PFSK-1 (cell line): ENCODE measurements at regions not wholly inside any gene's neighbourhood (a gene's known extent, or its start where the extent isn't known, plus 50 kb on each side); places are given as distances from the start of the nearest gene placed in this dataset.

Experiments used
- FOXP2 ChIP-seq: optimal IDR thresholded peaks from 2 replicates; pipeline ENCODE3; 2011; ENCODE audit warnings: borderline replicate concordance, control low read depth, inconsistent platforms; ENCODE audit not compliant: insufficient read depth; ENCODE audit errors: extremely low read length, extremely low read depth
- POLR2AphosphoS5 ChIP-seq: IDR thresholded peaks from 2 replicates; pipeline ENCODE4 v1.6.1; 2012; ENCODE audit warnings: low read depth, mild to moderate bottlenecking, control low read depth, low read length, moderate library complexity
- REST ChIP-seq, 2 experiments: IDR thresholded peaks; 2 replicates each; pipeline versions ENCODE4 v1.6.1 to v1.8.0; 2011 to 2012; ENCODE audit warnings: low read depth in 2 of 2, low read length in 2 of 2, control low read depth in 1 of 2, inconsistent platforms in 1 of 2, mild to moderate bottlenecking in 1 of 2, moderate library complexity in 1 of 2; ENCODE audit not compliant: insufficient read depth in 1 of 2
- SIN3A ChIP-seq: IDR thresholded peaks from 2 replicates; pipeline ENCODE4 v1.6.1; 2012; ENCODE audit warnings: mild to moderate bottlenecking, low read length, moderate library complexity, borderline replicate concordance; ENCODE audit not compliant: insufficient read depth
- TAF1 ChIP-seq: IDR thresholded peaks from 2 replicates; pipeline ENCODE4 v1.6.1; 2012; ENCODE audit warnings: low read length, control low read depth, borderline replicate concordance; ENCODE audit not compliant: insufficient read depth

- no peak for TF ChIP-seq POLR2AphosphoS5
- no peak for TF ChIP-seq REST (IDR thresholded peaks at IDR 0.05; ENCODE audit: insufficient read depth in 1 of 2, low read depth in 2 of 2, low read length in 2 of 2)
- no peak for TF ChIP-seq SIN3A
- TF ChIP-seq TAF1, result no peak
- peak; percentile 16 for TF ChIP-seq FOXP2
Observed at GRCh38 chr7:26078437-26079336, 73.3 kb upstream of the NFE2L3 start.
